ENCODE measurements at regions not wholly inside any gene's neighbourhood (a gene's known extent, or its start where the extent isn't known, plus 50 kb on each side); places are given as distances from the start of the nearest gene placed in this dataset.

GRCh38 chr11:37038911-37039310 lies 440.9 kb upstream of the RAG2 start:
- H3K36me3 ChIP-seq (ENCODE audit: control insufficient read depth, insufficient read depth, low read length), result no peaks in the 10 kb centered on the region
- H3K4me3 ChIP-seq (ENCODE audit: low read length), result no peak overlapping the region
- Mint-ChIP-seq H3K27me3 (ENCODE audit: insufficient read depth) (no peaks in the 10 kb centered on the region), H3K4me1 (peaks cover 15% of the 10 kb centered on the region), H3K27ac (no peak overlapping the region), H3K4me3 (no peak overlapping the region), H3K36me3 (ENCODE audit: low read depth) (no peaks in the 10 kb centered on the region), H3K9me3 (no peaks in the 10 kb centered on the region)
- WGBS, 2 experiments (ENCODE audit: insufficient coverage in 1 of 2, insufficient read length in 1 of 2), result 68 to 80% methylated on average over 1 to 2 of the region's 3 CpGs
- no peak for DNase-seq
- H3K9me3 ChIP-seq (ENCODE audit: control insufficient read depth, low read length), result no peaks in the 10 kb centered on the region
- TF ChIP-seq, protein P1, sequence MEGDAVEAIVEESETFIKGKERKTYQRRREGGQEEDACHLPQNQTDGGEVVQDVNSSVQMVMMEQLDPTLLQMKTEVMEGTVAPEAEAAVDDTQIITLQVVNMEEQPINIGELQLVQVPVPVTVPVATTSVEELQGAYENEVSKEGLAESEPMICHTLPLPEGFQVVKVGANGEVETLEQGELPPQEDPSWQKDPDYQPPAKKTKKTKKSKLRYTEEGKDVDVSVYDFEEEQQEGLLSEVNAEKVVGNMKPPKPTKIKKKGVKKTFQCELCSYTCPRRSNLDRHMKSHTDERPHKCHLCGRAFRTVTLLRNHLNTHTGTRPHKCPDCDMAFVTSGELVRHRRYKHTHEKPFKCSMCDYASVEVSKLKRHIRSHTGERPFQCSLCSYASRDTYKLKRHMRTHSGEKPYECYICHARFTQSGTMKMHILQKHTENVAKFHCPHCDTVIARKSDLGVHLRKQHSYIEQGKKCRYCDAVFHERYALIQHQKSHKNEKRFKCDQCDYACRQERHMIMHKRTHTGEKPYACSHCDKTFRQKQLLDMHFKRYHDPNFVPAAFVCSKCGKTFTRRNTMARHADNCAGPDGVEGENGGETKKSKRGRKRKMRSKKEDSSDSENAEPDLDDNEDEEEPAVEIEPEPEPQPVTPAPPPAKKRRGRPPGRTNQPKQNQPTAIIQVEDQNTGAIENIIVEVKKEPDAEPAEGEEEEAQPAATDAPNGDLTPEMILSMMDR (conservative IDR thresholded peaks at IDR 0.05), result no peak
- H3K27ac ChIP-seq (ENCODE audit: low read depth, low read length), result no peak overlapping the region
- no peaks in the 10 kb centered on the region for H3K27me3 ChIP-seq (ENCODE audit: control insufficient read depth, insufficient read depth, low read length, poor library complexity, severe bottlenecking)
- peaks cover 10% of the 10 kb centered on the region for H3K4me1 ChIP-seq (ENCODE audit: control insufficient read depth, insufficient read depth, low read length)
- no peak overlapping the region for H3K9ac ChIP-seq (ENCODE audit: extremely low read depth, low read length, poor library complexity, severe bottlenecking)

GRCh38 chr11:37026741-37027140 lies 428.7 kb upstream of the RAG2 start:
- WGBS, 2 experiments (ENCODE audit: insufficient coverage in 1 of 2, insufficient read length in 1 of 2), result 80 to 95% methylated on average over 1 to 5 of the region's 5 CpGs
- Mint-ChIP-seq H3K27me3 (ENCODE audit: insufficient read depth) (no peaks in the 10 kb centered on the region), H3K27ac (no peak overlapping the region), H3K4me3 (no peak overlapping the region), H3K36me3 (ENCODE audit: low read depth) (no peaks in the 10 kb centered on the region), H3K9me3 (peaks cover 10% of the 10 kb centered on the region), H3K4me1 (peaks cover 2% of the 10 kb centered on the region)
- no peak for DNase-seq
- no peaks in the 10 kb centered on the region for H3K9me3 ChIP-seq (ENCODE audit: control insufficient read depth, low read length)
- H3K9ac ChIP-seq (ENCODE audit: extremely low read depth, low read length, poor library complexity, severe bottlenecking), result no peak overlapping the region
- TF ChIP-seq, protein P1 (conservative IDR thresholded peaks at IDR 0.05), result no peak
- H3K36me3 ChIP-seq (ENCODE audit: control insufficient read depth, insufficient read depth, low read length), result no peaks in the 10 kb centered on the region
- no peaks in the 10 kb centered on the region for H3K27me3 ChIP-seq (ENCODE audit: control insufficient read depth, insufficient read depth, low read length, poor library complexity, severe bottlenecking)
- H3K4me3 ChIP-seq (ENCODE audit: low read length), result no peak overlapping the region
- no peak overlapping the region for H3K27ac ChIP-seq (ENCODE audit: low read depth, low read length)
- H3K4me1 ChIP-seq (ENCODE audit: control insufficient read depth, insufficient read depth, low read length), result no peaks in the 10 kb centered on the region

DNA sequence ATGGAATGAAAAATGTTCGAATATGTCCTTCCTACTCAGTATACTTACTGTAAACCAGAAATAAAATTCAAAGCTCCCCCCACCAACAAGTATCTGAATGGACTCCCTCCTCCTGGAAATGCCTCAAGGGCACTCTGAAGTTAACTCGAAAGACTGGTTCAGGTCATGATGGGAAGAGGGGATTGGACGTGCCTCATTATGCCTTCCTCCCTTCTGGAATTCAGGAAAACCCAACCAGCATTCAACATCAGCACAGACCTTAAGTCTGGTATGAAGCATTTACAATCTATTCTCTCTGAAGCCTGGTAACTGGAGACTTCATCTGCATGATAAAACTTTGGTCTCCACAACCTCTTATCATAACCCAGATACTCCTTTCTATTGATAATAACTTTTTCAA lies 428.3 kb upstream of the RAG2 start:
- no peak overlapping the region for H3K27ac ChIP-seq (ENCODE audit: low read depth, low read length)
- no peaks in the 10 kb centered on the region for H3K27me3 ChIP-seq (ENCODE audit: control insufficient read depth, insufficient read depth, low read length, poor library complexity, severe bottlenecking)
- no peaks in the 10 kb centered on the region for H3K36me3 ChIP-seq (ENCODE audit: control insufficient read depth, insufficient read depth, low read length)
- no peak overlapping the region for H3K4me3 ChIP-seq (ENCODE audit: low read length)
- peaks cover 2% of the 10 kb centered on the region for H3K4me1 Mint-ChIP-seq
- no peaks in the 10 kb centered on the region for H3K27me3 Mint-ChIP-seq (ENCODE audit: insufficient read depth)
- TF ChIP-seq, protein P1 (conservative IDR thresholded peaks at IDR 0.05), result no peak
- 59% methylated on average over 3 of the region's 3 CpGs; no CpG with 5 or more reads in 1 of the 2 experiments for WGBS, 2 experiments (ENCODE audit: insufficient coverage in 1 of 2, insufficient read length in 1 of 2)
- H3K4me3 Mint-ChIP-seq, result no peak overlapping the region
- no peaks in the 10 kb centered on the region for H3K36me3 Mint-ChIP-seq (ENCODE audit: low read depth)
- H3K27ac Mint-ChIP-seq, result no peak overlapping the region
- peaks cover 8% of the 10 kb centered on the region for H3K9me3 Mint-ChIP-seq
- no peaks in the 10 kb centered on the region for H3K9me3 ChIP-seq (ENCODE audit: control insufficient read depth, low read length)
- H3K9ac ChIP-seq (ENCODE audit: extremely low read depth, low read length, poor library complexity, severe bottlenecking), result no peak overlapping the region
- no peaks in the 10 kb centered on the region for H3K4me1 ChIP-seq (ENCODE audit: control insufficient read depth, insufficient read depth, low read length)
- no peak for DNase-seq
